ENCODE measurements at regions not wholly inside any gene's neighbourhood (a gene's known extent, or its start where the extent isn't known, plus 50 kb on each side); places are given as distances from the start of the nearest gene placed in this dataset.

DNA sequence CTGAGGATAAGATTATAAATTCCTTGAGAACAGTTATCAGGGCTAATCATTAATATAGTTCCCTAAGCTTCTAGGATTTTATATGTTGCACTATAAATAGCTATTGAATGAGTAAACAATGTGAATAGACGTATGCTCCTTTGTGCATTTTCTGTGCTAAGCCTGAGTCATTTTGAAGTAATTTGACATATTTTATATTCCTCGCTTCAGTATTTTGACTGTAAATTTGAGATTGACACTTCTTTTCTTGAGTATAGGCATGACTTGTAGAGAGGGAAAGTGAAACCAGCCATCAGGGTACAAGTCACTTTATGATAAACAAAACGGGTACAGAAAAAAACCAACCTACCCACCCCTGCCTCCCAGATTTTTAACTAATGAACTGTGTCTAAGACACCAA lies 367.7 kb upstream of the PRR16 start:
- no peak for TF ChIP-seq ZBTB44 (CRISPR knock-in tag; IDR thresholded peaks at IDR 0.05)
- TF ChIP-seq SUZ12 (IDR thresholded peaks at IDR 0.05; ENCODE audit: low read depth, low read length) = no peak

Measured in HepG2 (cell line).